SK-N-SH treated with all-trans-retinoic acid at 6 μM for 48 hours (cell line): ENCODE measurements at regions not wholly inside any gene's neighbourhood (a gene's known extent, or its start where the extent isn't known, plus 50 kb on each side); places are given as distances from the start of the nearest gene placed in this dataset.
"Not testable (repeated sequence)": the region's sequence is repeated elsewhere in the genome, so short reads cannot be mapped to it uniquely, and the experiment has no call there.

ENCODE experiments used
- ATAC-seq: fragments of 200-7000 bp; cut with Tn5 transposase; 3 replicates; pipeline ENCODE4 v1.9.1; 2020; ENCODE audit warnings: mild to moderate bottlenecking, moderate library complexity
- ARNTL ChIP-seq: fragments of 450-650 bp; formaldehyde crosslinking; IDR thresholded peaks from 2 replicates; pipeline ENCODE4 v1.5.0; 2020; ENCODE audit warnings: low read depth, mild to moderate bottlenecking, moderate library complexity, borderline replicate concordance
- BACH2 ChIP-seq: fragments of 250-450 bp; sonication (Bioruptor Pico); IDR thresholded peaks from 2 replicates; pipeline ENCODE4 v1.9.0; 2021; ENCODE audit warnings: mild to moderate bottlenecking, borderline replicate concordance
- CREB5 ChIP-seq: fragments of 250-450 bp; sonication (Bioruptor Pico); IDR thresholded peaks from 2 replicates; pipeline ENCODE4 v1.5.1; 2020; ENCODE audit warnings: low read depth, mild to moderate bottlenecking, moderate library complexity
- CSDC2 ChIP-seq: fragments of 250-450 bp; sonication (Bioruptor Pico); IDR thresholded peaks from 2 replicates; pipeline ENCODE4 v1.5.0; 2020; ENCODE audit warnings: mild to moderate bottlenecking, moderate library complexity
- CSRNP3 ChIP-seq: fragments of 250-450 bp; sonication (Bioruptor Pico); IDR thresholded peaks from 2 replicates; pipeline ENCODE4 v1.5.1; 2021; ENCODE audit warnings: mild to moderate bottlenecking, moderate library complexity
- GLIS3 ChIP-seq: fragments of 250-450 bp; sonication (Bioruptor Pico); IDR thresholded peaks from 2 replicates; pipeline ENCODE4 v1.5.0; 2020; ENCODE audit warnings: mild to moderate bottlenecking, moderate library complexity
- ISL1 ChIP-seq: fragments of 250-450 bp; sonication (Bioruptor Pico); IDR thresholded peaks from 2 replicates; pipeline ENCODE4 v2.1.2; 2022; ENCODE audit warnings: mild to moderate bottlenecking, moderate library complexity
- OSR1 ChIP-seq: fragments of 250-450 bp; sonication (Bioruptor Pico); IDR thresholded peaks from 2 replicates; pipeline ENCODE4 v1.8.0; 2022; ENCODE audit warnings: moderate library complexity, mild to moderate bottlenecking, inconsistent platforms
- PATZ1 ChIP-seq: fragments of 250-450 bp; sonication (Bioruptor Pico); IDR thresholded peaks from 2 replicates; pipeline ENCODE4 v1.8.0; 2020; ENCODE audit warnings: mild to moderate bottlenecking, moderate library complexity, borderline replicate concordance
- POU6F1 ChIP-seq: fragments of 250-450 bp; sonication (Bioruptor Pico); IDR thresholded peaks from 2 replicates; pipeline ENCODE4 v1.8.0; 2021; ENCODE audit warnings: low read depth, mild to moderate bottlenecking, moderate library complexity, borderline replicate concordance
- SNAI2 ChIP-seq: fragments of 250-450 bp; sonication (Bioruptor Pico); IDR thresholded peaks from 2 replicates; pipeline ENCODE4 v1.5.0; 2020; ENCODE audit warnings: mild to moderate bottlenecking, moderate library complexity
- TOX ChIP-seq: fragments of 250-450 bp; sonication (Bioruptor Pico); IDR thresholded peaks from 2 replicates; pipeline ENCODE4 v1.8.0; 2021; ENCODE audit warnings: mild to moderate bottlenecking, moderate library complexity, borderline replicate concordance
- ZC3H10 ChIP-seq: fragments of 250-450 bp; sonication (Bioruptor Pico); IDR thresholded peaks from 2 replicates; pipeline ENCODE4 v1.5.1; 2021; ENCODE audit warnings: mild to moderate bottlenecking, moderate library complexity
- ZFP3 ChIP-seq: fragments of 250-450 bp; sonication (Bioruptor Pico); IDR thresholded peaks from 2 replicates; pipeline ENCODE4 v1.5.0; 2020; ENCODE audit warnings: mild to moderate bottlenecking, moderate library complexity
- ZFP30 ChIP-seq: fragments of 450-650 bp; formaldehyde crosslinking; IDR thresholded peaks from 2 replicates; pipeline ENCODE4 v1.5.0; 2022; ENCODE audit warnings: mild to moderate bottlenecking, moderate library complexity
- ZNF565 ChIP-seq: fragments of 450-650 bp; formaldehyde crosslinking; conservative IDR thresholded peaks from 2 replicates; pipeline ENCODE4 v1.5.0; 2020; ENCODE audit warnings: low read depth, mild to moderate bottlenecking, moderate library complexity
- ZNF70 ChIP-seq: fragments of 450-650 bp; formaldehyde crosslinking; IDR thresholded peaks from 2 replicates; pipeline ENCODE4 v1.5.0; 2020; ENCODE audit warnings: mild to moderate bottlenecking, moderate library complexity
- ZNF8 ChIP-seq: fragments of 450-650 bp; formaldehyde crosslinking; IDR thresholded peaks from 2 replicates; pipeline ENCODE4 v1.5.0; 2020; ENCODE audit warnings: mild to moderate bottlenecking, moderate library complexity

- TF ChIP-seq TOX (CRISPR knock-in tag) (no peak), OSR1 (no peak), CSDC2 (no peak), ZNF8 (CRISPR knock-in tag) (no peak)
These were observed 89.5 kb upstream of the TBX18 start for GRCh38 chr6:84853901-84854300.

GRCh38 chr6:84848960-84849359 is 84.6 kb upstream of the TBX18 start:
- no peak for ATAC-seq
- no peak for TF ChIP-seq PATZ1
- no peak for TF ChIP-seq ZC3H10
- TF ChIP-seq POU6F1, result no peak
- TF ChIP-seq ARNTL (CRISPR knock-in tag), result no peak
- TF ChIP-seq GLIS3 (CRISPR knock-in tag), result no peak
- no peak for TF ChIP-seq ZFP3 (CRISPR knock-in tag)
- no peak for TF ChIP-seq ISL1 (CRISPR knock-in tag)

More at GRCh38 chr6:84853901-84854300, 89.5 kb upstream of the TBX18 start:
- no peak for ATAC-seq

GRCh38 chr6:84847390-84848160 is 83.2 kb upstream of the TBX18 start:
- TF ChIP-seq ZNF565 (CRISPR knock-in tag) (no peak), ZNF8 (CRISPR knock-in tag) (no peak), ZC3H10 (no peak), ZNF70 (CRISPR knock-in tag) (no peak)
- ATAC-seq, result no peak

- no peak for ATAC-seq
- TF ChIP-seq BACH2 (CRISPR knock-in tag) (no peak), CSDC2 (no peak), ISL1 (CRISPR knock-in tag) (no peak), CSRNP3 (no peak), POU6F1 (no peak), CREB5 (CRISPR knock-in tag) (no peak), ZNF8 (CRISPR knock-in tag) (no peak), ZFP30 (CRISPR knock-in tag) (no peak), SNAI2 (CRISPR knock-in tag) (no peak), OSR1 (no peak), ARNTL (CRISPR knock-in tag) (no peak), ZNF70 (CRISPR knock-in tag) (no peak), ZC3H10 (no peak), GLIS3 (CRISPR knock-in tag) (no peak)
- TF ChIP-seq, all 23 proteins: peak for 0
These were observed 78.2 kb upstream of the TBX18 start for GRCh38 chr6:84842525-84843166.

GRCh38 chr6:84837068-84837866 is 72.9 kb upstream of the TBX18 start:
- ATAC-seq, result not testable (repeated sequence)
